HG03378 (cell line): ENCODE measurements at regions not wholly inside any gene's neighbourhood (a gene's known extent, or its start where the extent isn't known, plus 50 kb on each side); places are given as distances from the start of the nearest gene placed in this dataset.

Experiments
- ATAC-seq: cut with Tn5 transposase; IDR thresholded peaks from one replicate; pipeline ENCODE4 v1.9.1; 2021; ENCODE audit warnings: mild to moderate bottlenecking, moderate library complexity; ENCODE audit not compliant: unreplicated experiment

GRCh38 chr9:16329671-16330113, 540.8 kb downstream of the BNC2 start:
- no peak for ATAC-seq

DNA sequence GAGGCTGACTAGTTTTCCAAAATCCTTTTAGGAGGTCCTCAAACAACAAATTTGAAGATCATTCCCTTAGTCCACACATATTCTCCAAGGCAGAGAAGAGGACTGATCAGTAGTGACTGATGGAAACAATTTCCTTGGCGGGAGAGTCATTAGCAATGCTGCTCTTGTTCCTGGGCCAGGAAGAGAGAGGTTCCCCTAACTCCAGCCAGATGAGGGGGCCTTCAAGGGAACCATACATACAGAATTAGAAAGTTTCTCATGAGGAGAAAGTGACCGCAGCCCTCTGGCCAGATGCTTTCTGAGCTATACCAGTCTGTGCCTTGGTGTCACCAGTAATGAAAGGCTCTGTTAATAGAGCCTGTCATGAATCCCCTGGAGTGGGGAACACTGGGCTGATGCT, 539.4 kb downstream of the BNC2 start:
- no peak for ATAC-seq

DNA sequence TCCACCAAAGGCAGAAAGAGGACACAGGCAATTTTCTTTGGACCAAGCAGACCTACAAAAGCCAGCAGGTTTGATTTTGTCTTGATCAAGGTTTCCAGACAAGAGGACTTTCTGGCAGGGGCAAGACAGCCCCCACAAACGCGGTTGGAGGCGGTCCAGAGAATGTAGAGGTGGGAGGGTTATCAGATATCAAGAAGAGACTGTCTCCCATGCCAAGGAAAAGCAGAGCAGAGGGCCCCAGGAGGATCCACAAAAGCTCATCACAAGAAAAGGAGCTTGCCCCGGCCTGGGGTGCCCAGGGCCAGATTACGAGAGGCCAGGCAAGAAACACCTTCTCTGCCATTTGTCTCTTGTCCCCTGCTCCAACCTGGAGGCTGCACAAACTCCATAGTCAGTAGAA, 538.9 kb downstream of the BNC2 start:
- ATAC-seq: no peak

DNA sequence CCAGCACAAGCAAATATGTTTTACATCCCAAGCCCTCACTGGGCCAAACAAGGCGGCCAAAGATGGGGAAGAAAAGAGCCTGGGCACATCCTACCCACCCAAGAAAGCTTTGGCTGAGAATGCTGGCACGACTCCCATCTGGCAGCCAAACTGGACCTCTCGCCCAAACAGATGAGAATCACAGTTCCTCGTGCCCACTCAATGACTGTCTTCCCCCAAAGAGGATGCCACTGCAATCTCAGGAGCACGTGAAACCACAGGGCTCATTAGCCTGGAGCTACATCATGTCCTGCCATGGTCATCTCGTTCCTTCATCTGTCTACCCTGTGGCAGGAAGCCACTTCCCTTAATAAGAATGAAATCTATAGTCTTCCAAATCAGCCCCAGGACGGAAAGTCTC, 536.8 kb downstream of the BNC2 start:
- ATAC-seq: no peak

- ATAC-seq: no peak
Observed at GRCh38 chr9:16335788-16336580, 534.5 kb downstream of the BNC2 start.

DNA sequence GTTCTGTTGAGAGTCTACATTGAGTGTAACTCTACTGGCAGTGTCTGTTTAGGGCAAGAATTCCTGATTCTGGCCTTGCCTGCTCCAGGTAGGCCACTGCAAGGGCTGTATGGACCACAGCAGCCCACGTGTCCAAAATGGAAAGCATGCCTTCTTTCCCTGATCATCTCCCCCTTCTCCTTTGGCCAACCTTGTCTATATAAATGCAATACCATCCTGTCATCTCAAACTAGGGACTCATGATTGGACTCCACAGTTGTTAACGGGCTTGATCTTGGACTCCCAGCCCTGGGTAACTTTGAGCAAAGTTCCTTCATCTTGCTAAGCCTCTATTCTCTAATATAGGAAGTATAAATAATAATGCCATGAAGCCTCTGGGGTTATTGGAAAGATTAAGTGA, 533.6 kb downstream of the BNC2 start:
- ATAC-seq: no peak

- no peak for ATAC-seq
Observed at GRCh38 chr9:16337322-16338029, 533.0 kb downstream of the BNC2 start.

- no peak for ATAC-seq
Observed at GRCh38 chr9:16341177-16341576, 529.3 kb downstream of the BNC2 start.

GRCh38 chr9:16342246-16343020, 528.0 kb downstream of the BNC2 start:
- no peak for ATAC-seq

DNA sequence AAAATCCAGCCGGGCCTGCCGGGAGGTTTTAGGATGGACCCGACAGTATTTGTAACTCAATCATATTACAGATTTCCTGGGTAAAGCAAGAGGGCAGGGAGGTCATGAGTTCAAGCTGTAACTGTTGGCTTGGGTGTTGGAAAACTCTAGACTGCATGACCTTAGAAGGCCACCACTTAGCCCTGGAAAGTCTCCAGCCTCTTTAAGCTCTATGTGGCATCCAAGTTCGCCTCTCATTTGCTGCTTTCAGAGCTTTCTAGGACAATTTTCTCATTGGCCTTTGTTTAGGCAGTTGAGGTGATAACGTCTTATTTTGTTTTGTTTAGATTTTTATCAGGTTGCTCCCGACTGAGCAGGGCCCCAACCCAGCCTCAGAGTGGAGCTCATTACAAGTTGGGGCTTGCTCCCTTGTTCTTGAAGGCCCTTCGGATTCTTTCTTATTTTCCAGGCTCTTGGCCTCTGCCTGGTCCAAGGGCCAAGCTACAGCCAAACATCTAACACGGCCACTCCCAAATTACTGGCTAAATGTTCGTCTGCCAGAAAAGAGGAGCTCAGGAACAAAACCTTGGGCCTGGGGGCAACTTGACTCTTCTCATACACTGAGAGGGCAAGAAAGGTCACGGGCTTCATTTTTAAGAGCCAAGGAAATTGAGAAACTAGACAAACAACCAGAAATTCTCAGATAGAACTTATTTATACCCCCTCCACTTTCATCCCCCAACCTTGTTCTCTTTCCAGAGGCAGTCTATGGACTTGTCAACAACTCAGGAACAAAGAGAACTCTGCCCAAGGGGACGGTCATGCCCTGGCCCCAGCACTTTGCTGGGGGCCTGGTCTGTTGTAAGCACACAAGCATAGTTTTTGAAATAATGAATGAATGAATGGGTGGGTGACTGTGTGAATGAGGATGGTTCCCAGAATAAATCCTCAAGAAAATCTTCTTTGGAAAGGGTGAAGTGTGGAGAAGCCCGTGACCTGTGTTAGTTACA, 526.9 kb downstream of the BNC2 start:
- ATAC-seq: no peak

DNA sequence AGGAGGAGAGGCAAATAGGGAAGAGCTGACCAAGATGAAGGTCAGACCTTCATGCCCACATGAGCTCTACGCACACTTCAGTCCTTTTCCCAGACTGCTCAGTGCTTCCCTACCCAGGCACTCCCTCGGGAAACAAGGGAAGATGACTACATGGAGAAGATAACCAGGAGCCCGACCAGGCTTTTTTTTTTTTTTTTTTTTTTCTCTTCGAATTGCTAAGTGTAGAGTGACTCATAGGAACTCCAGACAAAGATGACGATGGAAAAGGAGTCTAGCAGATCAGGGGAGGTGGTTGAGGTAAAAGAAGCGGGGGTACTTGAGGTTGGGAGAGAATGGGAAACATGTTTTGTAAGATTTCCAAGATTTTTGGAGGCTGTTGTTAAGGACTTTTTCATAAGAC, 526.1 kb downstream of the BNC2 start:
- ATAC-seq: no peak

GRCh38 chr9:16345902-16346301, 524.6 kb downstream of the BNC2 start:
- no peak for ATAC-seq

DNA sequence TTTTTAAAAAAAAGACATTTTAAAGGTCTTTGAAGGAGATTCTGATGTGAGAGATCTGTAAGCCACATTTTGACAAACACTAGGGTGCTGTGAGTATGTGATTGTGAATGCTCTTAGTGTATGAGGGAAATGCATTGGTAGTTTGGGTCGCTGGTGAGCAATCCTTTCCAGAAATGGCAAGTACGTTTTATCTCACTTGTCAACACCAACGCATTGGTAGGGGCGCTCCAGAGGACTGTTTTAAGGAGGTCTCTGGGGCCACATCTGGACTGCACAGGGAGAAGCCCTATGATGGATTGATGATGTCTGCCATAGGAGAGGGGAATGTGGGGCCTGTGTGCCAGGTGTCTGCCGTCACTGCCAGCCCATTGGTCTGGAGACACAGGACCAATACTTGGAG, 522.6 kb downstream of the BNC2 start:
- no peak for ATAC-seq

DNA sequence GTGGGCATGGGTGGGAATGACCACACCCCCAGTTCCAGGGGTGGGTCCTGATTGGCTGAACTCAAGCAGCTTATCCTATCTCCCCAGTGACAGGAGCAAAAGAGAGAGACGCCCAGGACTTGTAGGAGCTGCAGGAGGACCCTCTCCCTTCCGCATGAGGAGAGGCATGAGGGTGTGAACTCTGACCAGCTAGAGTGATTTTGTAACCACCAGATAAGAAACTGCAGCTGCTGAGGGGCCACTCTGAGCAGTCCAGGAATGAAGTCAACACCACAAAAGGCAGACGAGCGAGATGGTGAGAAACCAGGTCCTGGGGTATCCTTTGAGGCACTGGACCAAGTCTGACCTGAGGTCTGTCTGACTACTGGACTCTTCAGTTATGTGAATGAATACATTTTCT, 521.9 kb downstream of the BNC2 start:
- no peak for ATAC-seq

DNA sequence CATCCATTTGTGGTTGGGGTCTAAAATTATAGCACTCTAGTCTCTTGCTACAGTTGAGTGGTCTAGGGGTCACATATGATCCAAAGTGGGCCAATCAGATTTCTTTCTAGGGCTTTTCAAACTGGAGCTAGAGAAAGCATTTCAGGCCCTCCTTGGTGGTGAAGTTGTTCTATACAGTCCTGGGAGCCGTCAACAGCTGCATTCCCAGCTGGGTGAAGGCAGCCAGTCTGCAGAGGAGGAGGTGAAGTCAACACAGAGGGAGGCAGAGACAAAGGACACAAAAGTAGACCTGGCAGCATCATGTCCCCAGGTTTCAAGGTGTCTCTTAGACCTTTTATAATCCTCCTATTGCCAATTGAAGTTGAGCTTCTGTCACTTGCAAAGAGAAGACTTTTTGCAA, 518.2 kb downstream of the BNC2 start:
- ATAC-seq: no peak

DNA sequence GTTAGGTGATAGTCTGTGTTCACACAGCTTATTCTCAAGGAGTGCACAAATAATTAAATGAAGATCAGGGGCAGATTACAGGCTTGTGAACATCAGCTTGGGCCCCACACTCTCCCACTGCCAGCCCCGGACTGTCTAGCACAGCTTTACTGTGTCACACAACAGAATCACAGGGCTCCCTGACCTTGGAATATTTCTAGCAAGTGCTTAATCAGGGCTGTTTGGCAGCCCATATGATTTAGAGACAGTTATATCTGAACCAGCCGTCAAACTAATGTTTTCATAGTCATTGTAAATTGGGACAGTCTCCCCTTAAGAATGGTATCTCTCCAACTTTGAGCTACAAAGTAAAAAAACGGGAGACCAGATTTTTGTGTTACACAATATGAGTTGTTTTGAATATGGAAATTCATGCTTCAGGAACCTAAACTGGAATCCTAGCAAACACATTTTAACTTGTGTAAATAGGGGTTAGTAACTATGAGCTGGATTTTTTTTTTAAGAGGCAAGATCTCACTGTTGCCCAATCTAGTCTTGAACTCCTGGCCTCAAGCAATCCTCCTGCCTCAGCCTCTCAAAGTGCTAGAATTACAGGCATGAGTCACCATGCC, 517.6 kb downstream of the BNC2 start:
- ATAC-seq: no peak

DNA sequence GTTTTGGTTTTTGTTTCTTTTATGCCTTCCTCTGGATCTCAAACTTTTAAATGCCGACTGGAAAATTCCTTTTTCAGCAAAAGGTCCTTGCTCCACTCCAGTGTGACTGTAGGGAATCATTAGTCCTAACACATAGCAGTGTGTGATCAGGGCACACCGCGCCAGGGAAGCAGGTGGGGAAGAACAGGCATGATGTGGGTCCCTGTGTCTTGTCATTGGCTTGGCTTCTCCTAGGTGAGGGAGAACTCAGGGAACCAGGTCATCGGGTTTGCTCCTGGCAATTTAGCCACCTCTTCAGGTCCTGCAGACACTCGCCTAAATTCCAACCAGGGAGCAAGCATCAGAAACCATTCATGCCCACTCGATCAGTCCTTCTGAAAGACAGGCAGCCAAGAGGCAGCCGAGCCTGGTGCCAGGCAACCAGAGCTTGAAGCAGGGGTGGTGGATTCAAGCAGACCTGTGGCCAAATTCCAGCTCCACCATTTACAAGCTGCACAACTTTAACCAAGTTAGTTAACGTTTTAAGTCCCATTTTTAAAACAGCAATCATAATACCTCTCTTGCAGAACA, 514.2 kb downstream of the BNC2 start:
- ATAC-seq: no peak

DNA sequence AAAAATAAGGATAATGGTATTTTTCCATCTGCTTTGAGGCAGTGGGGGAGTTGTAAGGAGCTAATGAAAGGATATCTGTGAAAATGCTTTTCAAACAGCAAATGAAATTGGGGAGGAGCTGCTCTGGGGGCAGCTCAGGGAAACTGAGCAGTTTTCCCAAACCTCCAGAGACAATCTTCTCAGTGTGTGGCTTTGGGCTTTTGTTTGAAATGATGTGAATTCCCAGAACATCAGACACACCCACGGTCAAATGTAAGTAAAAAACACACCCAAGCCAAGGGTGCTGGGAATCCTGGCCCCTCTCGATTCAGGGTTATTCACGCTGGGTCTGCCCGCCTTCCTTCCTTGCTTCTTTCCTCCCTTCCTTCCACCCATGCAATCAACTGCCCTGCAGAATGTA, 512.6 kb downstream of the BNC2 start:
- ATAC-seq: no peak

DNA sequence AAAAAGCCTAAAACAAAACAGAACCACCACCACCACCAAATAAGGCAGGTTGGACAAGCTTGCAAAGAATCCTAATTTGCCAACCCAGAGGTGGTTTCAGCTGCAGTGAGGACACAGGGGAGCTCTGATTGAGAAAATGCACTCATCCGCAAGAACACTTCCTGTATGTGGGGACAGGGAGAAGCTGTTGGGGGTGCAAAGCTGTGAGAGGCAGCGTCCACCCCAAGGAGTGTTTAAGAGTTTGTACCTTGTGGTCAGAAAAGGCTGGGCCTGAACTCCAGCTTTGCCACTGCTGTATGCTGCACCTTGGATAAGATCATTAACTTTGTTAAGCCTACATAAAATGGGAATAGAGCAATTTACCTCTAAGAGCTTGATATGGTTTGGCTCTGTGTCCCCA, 511.7 kb downstream of the BNC2 start:
- ATAC-seq: no peak
